ENCODE measurements at regions not wholly inside any gene's neighbourhood (a gene's known extent, or its start where the extent isn't known, plus 50 kb on each side); places are given as distances from the start of the nearest gene placed in this dataset.

GRCh38 chr17:74123866-74124444, 79.5 kb upstream of the RPL38 start:
- intact Hi-C loops (cut with DNase I) = no loop called here
- H3K4me3 ChIP-seq = no peak overlapping the region
- peaks cover 0 to 17% (median 0%) of the 10 kb centered on the region in 3 donors for H3K27me3 ChIP-seq
- no peaks in the 10 kb centered on the region for H3K36me3 ChIP-seq
- H3K4me1 ChIP-seq = no peaks in the 10 kb centered on the region
- WGBS, 2 donors = 89 to 95% methylated on average over 9 of the region's 9 CpGs
- H3K27ac ChIP-seq = no peak overlapping the region
- TF ChIP-seq EP300 (IDR thresholded peaks at IDR 0.05) (no peak), POLR2A (IDR thresholded peaks at IDR 0.05) (no peak), CTCF (IDR thresholded peaks at IDR 0.05) (no peak), POLR2AphosphoS5 (IDR thresholded peaks at IDR 0.05) (no peak)
- DNase-seq = no peak
- peaks cover 0 to 3% (median 0%) of the 10 kb centered on the region in 4 donors for H3K9me3 ChIP-seq

- WGBS, 2 donors = 19 to 47% methylated on average over 4 of the region's 4 CpGs
- intact Hi-C loops (cut with DNase I) = no loop called here
- Histone ChIP-seq H3K36me3 (no peaks in the 10 kb centered on the region), H3K4me1 (no peaks in the 10 kb centered on the region), H3K27ac (no peak overlapping the region), H3K9me3 (peaks cover 0 to 3% (median 0%) of the 10 kb centered on the region in 4 donors), H3K27me3 (peaks cover 0 to 17% (median 0%) of the 10 kb centered on the region in 3 donors), H3K4me3 (no peak overlapping the region)
- no peak for DNase-seq
- TF ChIP-seq POLR2AphosphoS5 (IDR thresholded peaks at IDR 0.05) (no peak), POLR2A (IDR thresholded peaks at IDR 0.05) (no peak), EP300 (IDR thresholded peaks at IDR 0.05) (no peak), CTCF (IDR thresholded peaks at IDR 0.05) (no peak)
Observed at GRCh38 chr17:74125156-74125555, 78.3 kb upstream of the RPL38 start.

GRCh38 chr17:74126179-74126900, 77.1 kb upstream of the RPL38 start:
- peaks cover 0 to 17% (median 0%) of the 10 kb centered on the region in 3 donors for H3K27me3 ChIP-seq
- H3K27ac ChIP-seq = no peak overlapping the region
- peaks cover 0 to 3% (median 0%) of the 10 kb centered on the region in 4 donors for H3K9me3 ChIP-seq
- intact Hi-C loops (cut with DNase I) = no loop called here
- no peaks in the 10 kb centered on the region for H3K36me3 ChIP-seq
- H3K4me3 ChIP-seq = no peak overlapping the region
- no peak for TF ChIP-seq POLR2AphosphoS5 (IDR thresholded peaks at IDR 0.05)
- TF ChIP-seq EP300 (IDR thresholded peaks at IDR 0.05) = no peak
- no peak for TF ChIP-seq CTCF (IDR thresholded peaks at IDR 0.05)
- TF ChIP-seq POLR2A (IDR thresholded peaks at IDR 0.05) = no peak
- H3K4me1 ChIP-seq = no peaks in the 10 kb centered on the region
- WGBS, 2 donors = 39 to 53% methylated on average over 11 of the region's 11 CpGs
- no peak for DNase-seq

- H3K27ac ChIP-seq = no peak overlapping the region
- no peak for TF ChIP-seq POLR2A (IDR thresholded peaks at IDR 0.05)
- TF ChIP-seq CTCF (IDR thresholded peaks at IDR 0.05) = no peak
- no peak for TF ChIP-seq POLR2AphosphoS5 (IDR thresholded peaks at IDR 0.05)
- peaks cover 0 to 17% (median 0%) of the 10 kb centered on the region in 3 donors for H3K27me3 ChIP-seq
- intact Hi-C loops (cut with DNase I) = no loop called here
- no peak overlapping the region for H3K4me3 ChIP-seq
- WGBS, 2 donors = 95 to 96% methylated on average over 5 of the region's 5 CpGs
- no peaks in the 10 kb centered on the region for H3K36me3 ChIP-seq
- no peaks in the 10 kb centered on the region for H3K9me3 ChIP-seq
- no peak for DNase-seq
- H3K4me1 ChIP-seq = no peaks in the 10 kb centered on the region
Observed at GRCh38 chr17:74126959-74127358, 76.5 kb upstream of the RPL38 start.
